HUES64 (cell line): ENCODE measurements at regions not wholly inside any gene's neighbourhood (a gene's known extent, or its start where the extent isn't known, plus 50 kb on each side); places are given as distances from the start of the nearest gene placed in this dataset.

Experiments used
- H3K27ac ChIP-seq: 2 replicates; pipeline ENCODE4 v1.7.0; 2013; ENCODE audit warnings: low read depth, low read length, inconsistent platforms
- H3K27me3 ChIP-seq: 2 replicates; pipeline ENCODE4 v1.6.1; 2013; ENCODE audit warnings: mild to moderate bottlenecking, low read length; ENCODE audit not compliant: insufficient read depth
- H3K36me3 ChIP-seq: 2 replicates; pipeline ENCODE4 v1.6.1; 2013; ENCODE audit warnings: mild to moderate bottlenecking, low read length; ENCODE audit not compliant: insufficient read depth
- H3K4me1 ChIP-seq: 2 replicates; pipeline ENCODE4 v1.6.1; 2013; ENCODE audit warnings: mild to moderate bottlenecking, low read length, moderate library complexity; ENCODE audit not compliant: insufficient read depth
- H3K4me3 ChIP-seq: 2 replicates; pipeline ENCODE4 v1.5.1; 2013; ENCODE audit warnings: mild to moderate bottlenecking, low read length, moderate library complexity
- H3K9ac ChIP-seq: 2 replicates; pipeline ENCODE4 v1.6.1; 2013; ENCODE audit warnings: mild to moderate bottlenecking, low read depth, low read length
- H3K9me3 ChIP-seq: 2 replicates; pipeline ENCODE4 v1.6.1; 2013; ENCODE audit warnings: low read depth, low read length; ENCODE audit not compliant: insufficient read depth
- WGBS: fragments of 150-250, 120-280 bp; methylation state at CpG from one replicate; pipeline ENCODE4 v1.1.7; 2013; ENCODE audit warnings: missing lambda C conversion rate; 5-methylcytosine and 5-hydroxymethylcytosine counted together

GRCh38 chr14:100432652-100433427, 109.7 kb downstream of the SLC25A47 start:
- no peaks in the 10 kb centered on the region for H3K27me3 ChIP-seq
- no peaks in the 10 kb centered on the region for H3K36me3 ChIP-seq
- no peak overlapping the region for H3K27ac ChIP-seq
- 94% methylated on average over 4 of the region's 5 CpGs for WGBS
- no peaks in the 10 kb centered on the region for H3K9me3 ChIP-seq
- no peak overlapping the region for H3K4me3 ChIP-seq
- H3K9ac ChIP-seq: no peak overlapping the region
- no peaks in the 10 kb centered on the region for H3K4me1 ChIP-seq

GRCh38 chr14:100433428-100433814, 110.3 kb downstream of the SLC25A47 start:
- Histone ChIP-seq H3K27me3 (no peaks in the 10 kb centered on the region), H3K4me1 (no peaks in the 10 kb centered on the region), H3K36me3 (no peaks in the 10 kb centered on the region), H3K9me3 (no peaks in the 10 kb centered on the region), H3K9ac (no peak overlapping the region), H3K4me3 (no peak overlapping the region), H3K27ac (no peak overlapping the region)
- 91% methylated on average over 4 of the region's 4 CpGs for WGBS

GRCh38 chr14:100434033-100434601, 111.0 kb downstream of the SLC25A47 start:
- no peaks in the 10 kb centered on the region for H3K9me3 ChIP-seq
- no peaks in the 10 kb centered on the region for H3K27me3 ChIP-seq
- H3K4me3 ChIP-seq: no peak overlapping the region
- H3K9ac ChIP-seq: no peak overlapping the region
- H3K36me3 ChIP-seq: no peaks in the 10 kb centered on the region
- no peak overlapping the region for H3K27ac ChIP-seq
- H3K4me1 ChIP-seq: peaks cover 2% of the 10 kb centered on the region; the same call in 1 of the 2 replicates
- WGBS: 90% methylated on average over 3 of the region's 3 CpGs

- peaks cover 8% of the 10 kb centered on the region; the same call in 1 of the 2 replicates for H3K4me1 ChIP-seq
- H3K9me3 ChIP-seq: no peaks in the 10 kb centered on the region
- H3K27me3 ChIP-seq: no peaks in the 10 kb centered on the region
- H3K36me3 ChIP-seq: no peaks in the 10 kb centered on the region
- WGBS: 87% methylated on average over 6 of the region's 6 CpGs
- H3K4me3 ChIP-seq: no peak overlapping the region
- no peak overlapping the region for H3K27ac ChIP-seq
- H3K9ac ChIP-seq: no peak overlapping the region
Measured at GRCh38 chr14:100434911-100435438, 111.8 kb downstream of the SLC25A47 start.

- Histone ChIP-seq H3K4me1 (peaks cover 9% of the 10 kb centered on the region; the same call in 1 of the 2 replicates), H3K9me3 (no peaks in the 10 kb centered on the region), H3K4me3 (no peak overlapping the region), H3K36me3 (no peaks in the 10 kb centered on the region), H3K9ac (no peak overlapping the region), H3K27me3 (no peaks in the 10 kb centered on the region), H3K27ac (no peak overlapping the region)
- 91% methylated on average over 3 of the region's 3 CpGs for WGBS
Measured at GRCh38 chr14:100435459-100435858, 112.3 kb downstream of the SLC25A47 start.

GRCh38 chr14:100436745-100437406, 113.7 kb downstream of the SLC25A47 start:
- Histone ChIP-seq H3K27ac (no peak overlapping the region), H3K27me3 (no peaks in the 10 kb centered on the region), H3K4me3 (no peak overlapping the region), H3K9ac (no peak overlapping the region), H3K36me3 (no peaks in the 10 kb centered on the region), H3K9me3 (no peaks in the 10 kb centered on the region), H3K4me1 (peaks cover 9% of the 10 kb centered on the region; the same call in 1 of the 2 replicates)
- 87% methylated on average over 7 of the region's 7 CpGs for WGBS

GRCh38 chr14:100438271-100438670, 115.1 kb downstream of the SLC25A47 start:
- Histone ChIP-seq H3K27me3 (no peaks in the 10 kb centered on the region), H3K4me1 (peaks cover 14% of the 10 kb centered on the region), H3K27ac (no peak overlapping the region), H3K36me3 (no peaks in the 10 kb centered on the region), H3K4me3 (no peak overlapping the region), H3K9me3 (no peaks in the 10 kb centered on the region), H3K9ac (no peak overlapping the region)
- WGBS: 92% methylated on average over 5 of the region's 5 CpGs

GRCh38 chr14:100438678-100439592, 115.8 kb downstream of the SLC25A47 start:
- no peak overlapping the region for H3K27ac ChIP-seq
- peaks cover 20% of the 10 kb centered on the region for H3K4me1 ChIP-seq
- no peaks in the 10 kb centered on the region for H3K36me3 ChIP-seq
- H3K4me3 ChIP-seq: no peak overlapping the region
- no peak overlapping the region for H3K9ac ChIP-seq
- H3K27me3 ChIP-seq: no peaks in the 10 kb centered on the region
- 82% methylated on average over 10 of the region's 10 CpGs for WGBS
- H3K9me3 ChIP-seq: no peaks in the 10 kb centered on the region

GRCh38 chr14:100439781-100440180, 116.6 kb downstream of the SLC25A47 start:
- no peak overlapping the region; the same call in 1 of the 2 replicates for H3K27ac ChIP-seq
- H3K4me3 ChIP-seq: no peak overlapping the region
- H3K4me1 ChIP-seq: peaks cover 23% of the 10 kb centered on the region
- H3K36me3 ChIP-seq: no peaks in the 10 kb centered on the region
- H3K27me3 ChIP-seq: no peaks in the 10 kb centered on the region
- WGBS: 78% methylated on average over 6 of the region's 6 CpGs
- no peak overlapping the region for H3K9ac ChIP-seq
- H3K9me3 ChIP-seq: no peaks in the 10 kb centered on the region

GRCh38 chr14:100440207-100440631, 117.1 kb downstream of the SLC25A47 start:
- H3K9me3 ChIP-seq: no peaks in the 10 kb centered on the region
- no peak overlapping the region for H3K27ac ChIP-seq
- 32% methylated on average over 10 of the region's 10 CpGs for WGBS

More at GRCh38 chr14:100440207-100440631, 117.1 kb downstream of the SLC25A47 start:
- H3K27me3 ChIP-seq: no peaks in the 10 kb centered on the region
- H3K36me3 ChIP-seq: no peaks in the 10 kb centered on the region
- H3K4me3 ChIP-seq: no peak overlapping the region
- H3K4me1 ChIP-seq: peaks cover 26% of the 10 kb centered on the region
- H3K9ac ChIP-seq: no peak overlapping the region
